ENCODE measurements at regions not wholly inside any gene's neighbourhood (a gene's known extent, or its start where the extent isn't known, plus 50 kb on each side); places are given as distances from the start of the nearest gene placed in this dataset.

- DNase-seq: no peak
- Mint-ChIP-seq H3K36me3 (no peaks in the 10 kb centered on the region), H3K27me3 (peaks cover 2% of the 10 kb centered on the region), H3K27ac (no peak overlapping the region), H3K4me3 (no peak overlapping the region), H3K4me1 (no peaks in the 10 kb centered on the region), H3K9me3 (no peaks in the 10 kb centered on the region)
- ATAC-seq (ENCODE audit: low read depth): no peak
- POLR2A ChIA-PET: no interaction called here
Measured at GRCh38 chr5:168147568-168148360, 143.7 kb upstream of the WWC1 start.

GRCh38 chr5:168151041-168151440 is 140.4 kb upstream of the WWC1 start:
- no peak for DNase-seq
- Mint-ChIP-seq H3K4me1 (no peaks in the 10 kb centered on the region), H3K27me3 (peaks cover 2% of the 10 kb centered on the region), H3K9me3 (no peaks in the 10 kb centered on the region), H3K27ac (no peak overlapping the region), H3K4me3 (no peak overlapping the region), H3K36me3 (no peaks in the 10 kb centered on the region)
- POLR2A ChIA-PET: no interaction called here
- no peak for ATAC-seq (ENCODE audit: low read depth)

GRCh38 chr5:168152660-168153059 is 138.8 kb upstream of the WWC1 start:
- no peaks in the 10 kb centered on the region for H3K9me3 Mint-ChIP-seq
- ATAC-seq (ENCODE audit: low read depth) (peak; percentile 54), DNase-seq (no peak)
- peaks cover 5% of the 10 kb centered on the region for H3K27me3 Mint-ChIP-seq
- POLR2A ChIA-PET: no interaction called here
- no peak overlapping the region for H3K4me3 Mint-ChIP-seq
- H3K4me1 Mint-ChIP-seq: no peaks in the 10 kb centered on the region
- H3K36me3 Mint-ChIP-seq: no peaks in the 10 kb centered on the region
- no peak overlapping the region for H3K27ac Mint-ChIP-seq

GRCh38 chr5:168153263-168153875 is 138.1 kb upstream of the WWC1 start:
- no peak for ATAC-seq (ENCODE audit: low read depth)
- H3K4me1 Mint-ChIP-seq: no peaks in the 10 kb centered on the region
- no peaks in the 10 kb centered on the region for H3K36me3 Mint-ChIP-seq

GRCh38 chr5:168153876-168154270 is 137.6 kb upstream of the WWC1 start:
- POLR2A ChIA-PET: no interaction called here
- peaks cover 6% of the 10 kb centered on the region for H3K27me3 Mint-ChIP-seq
- H3K9me3 Mint-ChIP-seq: no peaks in the 10 kb centered on the region
- H3K4me3 Mint-ChIP-seq: no peak overlapping the region
- H3K36me3 Mint-ChIP-seq: no peaks in the 10 kb centered on the region
- ATAC-seq (ENCODE audit: low read depth) (no peak), DNase-seq (no peak)
- no peak overlapping the region for H3K27ac Mint-ChIP-seq
- no peaks in the 10 kb centered on the region for H3K4me1 Mint-ChIP-seq

More at GRCh38 chr5:168153263-168153875, 138.1 kb upstream of the WWC1 start:
- POLR2A ChIA-PET: no interaction called here
- Mint-ChIP-seq H3K9me3 (no peaks in the 10 kb centered on the region), H3K27ac (no peak overlapping the region), H3K27me3 (peaks cover 6% of the 10 kb centered on the region), H3K4me3 (no peak overlapping the region)
- no peak for DNase-seq

GRCh38 chr5:168155585-168155984 is 135.9 kb upstream of the WWC1 start:
- H3K4me1 Mint-ChIP-seq: no peaks in the 10 kb centered on the region
- no peak overlapping the region for H3K4me3 Mint-ChIP-seq
- no peak for DNase-seq
- no peak overlapping the region for H3K27ac Mint-ChIP-seq
- H3K9me3 Mint-ChIP-seq: no peaks in the 10 kb centered on the region
- no peaks in the 10 kb centered on the region for H3K36me3 Mint-ChIP-seq
- H3K27me3 Mint-ChIP-seq: peaks cover 4% of the 10 kb centered on the region
- ATAC-seq (ENCODE audit: low read depth): no peak
- POLR2A ChIA-PET: no interaction called here

GRCh38 chr5:168156170-168156569 is 135.3 kb upstream of the WWC1 start:
- Mint-ChIP-seq H3K9me3 (no peaks in the 10 kb centered on the region), H3K4me1 (no peaks in the 10 kb centered on the region), H3K27ac (no peak overlapping the region), H3K27me3 (peaks cover 4% of the 10 kb centered on the region), H3K4me3 (no peak overlapping the region), H3K36me3 (no peaks in the 10 kb centered on the region)
- DNase-seq: no peak
- no peak for ATAC-seq (ENCODE audit: low read depth)
- POLR2A ChIA-PET: no interaction called here

GRCh38 chr5:168157141-168157540 is 134.3 kb upstream of the WWC1 start:
- H3K27ac Mint-ChIP-seq: no peak overlapping the region
- no peaks in the 10 kb centered on the region for H3K4me1 Mint-ChIP-seq
- H3K4me3 Mint-ChIP-seq: no peak overlapping the region
- H3K27me3 Mint-ChIP-seq: peaks cover 4% of the 10 kb centered on the region
- DNase-seq (no peak), ATAC-seq (ENCODE audit: low read depth) (no peak)
- no peaks in the 10 kb centered on the region for H3K9me3 Mint-ChIP-seq
- H3K36me3 Mint-ChIP-seq: no peaks in the 10 kb centered on the region
- POLR2A ChIA-PET: no interaction called here

- H3K27ac Mint-ChIP-seq: no peak overlapping the region
- no peak overlapping the region for H3K4me3 Mint-ChIP-seq
- no peaks in the 10 kb centered on the region for H3K36me3 Mint-ChIP-seq
- ATAC-seq (ENCODE audit: low read depth) (no peak), DNase-seq (no peak)
- no peaks in the 10 kb centered on the region for H3K4me1 Mint-ChIP-seq
- POLR2A ChIA-PET: no interaction called here
- H3K27me3 Mint-ChIP-seq: peaks cover 5% of the 10 kb centered on the region
- H3K9me3 Mint-ChIP-seq: no peaks in the 10 kb centered on the region
Measured at GRCh38 chr5:168159425-168159824, 132.0 kb upstream of the WWC1 start.

- H3K4me1 Mint-ChIP-seq: peaks cover 7% of the 10 kb centered on the region
- POLR2A ChIA-PET: no interaction called here
- no peak for DNase-seq
- no peak overlapping the region for H3K4me3 Mint-ChIP-seq
- H3K9me3 Mint-ChIP-seq: no peaks in the 10 kb centered on the region
- no peak for ATAC-seq (ENCODE audit: low read depth)
- H3K36me3 Mint-ChIP-seq: no peaks in the 10 kb centered on the region
- peaks cover 3% of the 10 kb centered on the region for H3K27me3 Mint-ChIP-seq
- H3K27ac Mint-ChIP-seq: no peak overlapping the region
Measured at GRCh38 chr5:168162464-168162863, 129.0 kb upstream of the WWC1 start.

GRCh38 chr5:168163966-168164365 is 127.5 kb upstream of the WWC1 start:
- POLR2A ChIA-PET: no interaction called here
- H3K4me1 Mint-ChIP-seq: peaks cover 7% of the 10 kb centered on the region
- no peak overlapping the region for H3K27ac Mint-ChIP-seq
- no peak for ATAC-seq (ENCODE audit: low read depth)
- H3K36me3 Mint-ChIP-seq: no peaks in the 10 kb centered on the region
- DNase-seq: no peak
- no peak overlapping the region for H3K4me3 Mint-ChIP-seq
- H3K27me3 Mint-ChIP-seq: peaks cover 1% of the 10 kb centered on the region
- H3K9me3 Mint-ChIP-seq: no peaks in the 10 kb centered on the region

- no peak for DNase-seq
- peaks cover 2% of the 10 kb centered on the region for H3K9me3 Mint-ChIP-seq
- POLR2A ChIA-PET: no interaction called here
- peaks cover 7% of the 10 kb centered on the region for H3K4me1 Mint-ChIP-seq
- H3K27ac Mint-ChIP-seq: no peak overlapping the region
- H3K36me3 Mint-ChIP-seq: no peaks in the 10 kb centered on the region
- no peak for ATAC-seq (ENCODE audit: low read depth)
- peaks cover 1% of the 10 kb centered on the region for H3K27me3 Mint-ChIP-seq
- no peak overlapping the region for H3K4me3 Mint-ChIP-seq
Measured at GRCh38 chr5:168165221-168165914, 126.1 kb upstream of the WWC1 start.

- ATAC-seq (ENCODE audit: low read depth) (no peak), DNase-seq (no peak)
- Mint-ChIP-seq H3K27ac (no peak overlapping the region), H3K4me3 (no peak overlapping the region), H3K9me3 (peaks cover 2% of the 10 kb centered on the region), H3K27me3 (peaks cover 1% of the 10 kb centered on the region), H3K4me1 (peaks cover 7% of the 10 kb centered on the region), H3K36me3 (no peaks in the 10 kb centered on the region)
- POLR2A ChIA-PET: no interaction called here
Measured at GRCh38 chr5:168165977-168166376, 125.5 kb upstream of the WWC1 start.

GRCh38 chr5:168167338-168167737 is 124.1 kb upstream of the WWC1 start:
- Mint-ChIP-seq H3K27ac (no peak overlapping the region), H3K36me3 (no peaks in the 10 kb centered on the region), H3K9me3 (peaks cover 2% of the 10 kb centered on the region), H3K4me1 (peaks cover 7% of the 10 kb centered on the region), H3K4me3 (no peak overlapping the region), H3K27me3 (peaks cover 1% of the 10 kb centered on the region)
- DNase-seq: no peak
- no peak for ATAC-seq (ENCODE audit: low read depth)
- POLR2A ChIA-PET: no interaction called here

All from activated naive CD8-positive, alpha-beta T cell treated with anti-CD3 and anti-CD28 coated beads, Interleukin-2, amount 10 ng/mL, durations not matched to agents 7 days and 5 days (primary cell).